ENCODE measurements at regions not wholly inside any gene's neighbourhood (a gene's known extent, or its start where the extent isn't known, plus 50 kb on each side); places are given as distances from the start of the nearest gene placed in this dataset.
A peak's percentile ranks its signal among the peaks of the same experiment; 100 is the strongest.

DNA sequence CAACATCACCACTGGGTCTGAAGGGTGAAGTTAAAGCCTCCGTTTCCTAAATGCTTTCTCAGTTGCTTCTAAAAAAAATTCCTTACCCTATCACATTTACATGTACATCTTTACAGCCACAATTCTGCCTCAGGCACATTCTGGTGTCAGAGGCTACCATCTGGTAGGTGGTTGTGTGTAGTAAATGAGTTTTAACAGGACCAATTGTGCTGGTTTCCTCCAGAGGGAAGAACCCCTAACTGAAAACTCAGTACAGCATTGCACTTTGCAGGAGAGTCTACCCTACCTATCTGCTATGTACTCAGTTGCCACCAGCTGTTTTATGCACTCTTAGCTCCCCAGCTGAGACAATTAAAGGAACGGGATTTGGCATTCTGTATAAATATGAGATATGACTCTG, 1576.5 kb downstream of the PCDH9 start:
- no peak; the same call in 2 of the 3 replicates for ATAC-seq
- TF ChIP-seq, protein P1, sequence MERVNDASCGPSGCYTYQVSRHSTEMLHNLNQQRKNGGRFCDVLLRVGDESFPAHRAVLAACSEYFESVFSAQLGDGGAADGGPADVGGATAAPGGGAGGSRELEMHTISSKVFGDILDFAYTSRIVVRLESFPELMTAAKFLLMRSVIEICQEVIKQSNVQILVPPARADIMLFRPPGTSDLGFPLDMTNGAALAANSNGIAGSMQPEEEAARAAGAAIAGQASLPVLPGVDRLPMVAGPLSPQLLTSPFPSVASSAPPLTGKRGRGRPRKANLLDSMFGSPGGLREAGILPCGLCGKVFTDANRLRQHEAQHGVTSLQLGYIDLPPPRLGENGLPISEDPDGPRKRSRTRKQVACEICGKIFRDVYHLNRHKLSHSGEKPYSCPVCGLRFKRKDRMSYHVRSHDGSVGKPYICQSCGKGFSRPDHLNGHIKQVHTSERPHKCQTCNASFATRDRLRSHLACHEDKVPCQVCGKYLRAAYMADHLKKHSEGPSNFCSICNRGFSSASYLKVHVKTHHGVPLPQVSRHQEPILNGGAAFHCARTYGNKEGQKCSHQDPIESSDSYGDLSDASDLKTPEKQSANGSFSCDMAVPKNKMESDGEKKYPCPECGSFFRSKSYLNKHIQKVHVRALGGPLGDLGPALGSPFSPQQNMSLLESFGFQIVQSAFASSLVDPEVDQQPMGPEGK (CRISPR knock-in tag; IDR thresholded peaks at IDR 0.05; ENCODE audit: borderline replicate concordance): no peak
- peak; percentile 29; the same call in 1 of the 2 replicates for TF ChIP-seq TCF4 (CRISPR knock-in tag; IDR thresholded peaks at IDR 0.05; ENCODE audit: borderline replicate concordance)

DNA sequence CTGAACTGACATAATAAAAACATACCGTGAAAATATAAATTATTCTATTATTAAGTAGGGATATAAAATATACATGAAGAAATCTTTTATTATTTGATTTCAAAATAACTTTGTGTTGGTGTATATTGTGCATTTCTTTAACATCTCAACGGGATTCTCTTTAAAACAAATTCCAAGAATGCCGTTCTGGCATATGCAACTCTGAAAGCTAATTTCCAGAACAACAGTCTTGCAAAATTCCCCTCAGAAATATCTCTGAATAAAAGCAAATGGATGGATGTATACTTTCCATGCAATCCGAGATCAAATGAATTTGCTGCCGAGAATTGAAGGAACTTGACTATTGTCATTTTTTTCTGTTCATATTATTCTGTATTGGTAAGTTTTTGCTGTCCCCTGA, 1579.8 kb downstream of the PCDH9 start:
- TF ChIP-seq CSDC2 (CRISPR knock-in tag; IDR thresholded peaks at IDR 0.05): no peak
- no peak for ATAC-seq

DNA sequence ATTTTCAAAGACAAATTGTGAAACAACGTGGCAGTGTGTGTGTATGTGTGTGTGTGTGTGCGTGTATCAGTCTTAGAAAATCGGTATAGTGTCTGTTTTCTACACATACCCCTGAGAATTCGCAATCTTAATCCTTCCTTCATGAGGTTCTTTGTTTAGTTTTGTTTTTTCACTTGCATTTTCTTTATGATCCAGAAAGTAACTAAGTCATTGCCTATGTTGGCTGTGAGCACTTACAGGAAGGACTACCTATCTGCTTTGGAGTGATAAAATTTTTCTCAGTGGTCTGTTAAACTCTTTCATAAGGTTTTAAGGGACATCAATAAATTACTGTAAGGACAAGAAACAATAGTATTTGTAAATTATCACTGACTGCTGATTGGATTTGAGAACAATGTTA, 1587.1 kb downstream of the PCDH9 start:
- TF ChIP-seq, protein P2, sequence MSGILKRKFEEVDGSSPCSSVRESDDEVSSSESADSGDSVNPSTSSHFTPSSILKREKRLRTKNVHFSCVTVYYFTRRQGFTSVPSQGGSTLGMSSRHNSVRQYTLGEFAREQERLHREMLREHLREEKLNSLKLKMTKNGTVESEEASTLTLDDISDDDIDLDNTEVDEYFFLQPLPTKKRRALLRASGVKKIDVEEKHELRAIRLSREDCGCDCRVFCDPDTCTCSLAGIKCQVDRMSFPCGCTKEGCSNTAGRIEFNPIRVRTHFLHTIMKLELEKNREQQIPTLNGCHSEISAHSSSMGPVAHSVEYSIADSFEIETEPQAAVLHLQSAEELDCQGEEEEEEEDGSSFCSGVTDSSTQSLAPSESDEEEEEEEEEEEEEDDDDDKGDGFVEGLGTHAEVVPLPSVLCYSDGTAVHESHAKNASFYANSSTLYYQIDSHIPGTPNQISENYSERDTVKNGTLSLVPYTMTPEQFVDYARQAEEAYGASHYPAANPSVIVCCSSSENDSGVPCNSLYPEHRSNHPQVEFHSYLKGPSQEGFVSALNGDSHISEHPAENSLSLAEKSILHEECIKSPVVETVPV (CRISPR knock-in tag; IDR thresholded peaks at IDR 0.05): no peak
- TF ChIP-seq ZNF70 (CRISPR knock-in tag; IDR thresholded peaks at IDR 0.05): no peak
- TF ChIP-seq ZNF8 (CRISPR knock-in tag; IDR thresholded peaks at IDR 0.05): no peak
- TF ChIP-seq BACH2 (CRISPR knock-in tag; IDR thresholded peaks at IDR 0.05; ENCODE audit: borderline replicate concordance): no peak
- TF ChIP-seq OSR1 (CRISPR knock-in tag; IDR thresholded peaks at IDR 0.05): no peak
- no peak for TF ChIP-seq ISL1 (CRISPR knock-in tag; IDR thresholded peaks at IDR 0.05)
- TF ChIP-seq, protein P3, sequence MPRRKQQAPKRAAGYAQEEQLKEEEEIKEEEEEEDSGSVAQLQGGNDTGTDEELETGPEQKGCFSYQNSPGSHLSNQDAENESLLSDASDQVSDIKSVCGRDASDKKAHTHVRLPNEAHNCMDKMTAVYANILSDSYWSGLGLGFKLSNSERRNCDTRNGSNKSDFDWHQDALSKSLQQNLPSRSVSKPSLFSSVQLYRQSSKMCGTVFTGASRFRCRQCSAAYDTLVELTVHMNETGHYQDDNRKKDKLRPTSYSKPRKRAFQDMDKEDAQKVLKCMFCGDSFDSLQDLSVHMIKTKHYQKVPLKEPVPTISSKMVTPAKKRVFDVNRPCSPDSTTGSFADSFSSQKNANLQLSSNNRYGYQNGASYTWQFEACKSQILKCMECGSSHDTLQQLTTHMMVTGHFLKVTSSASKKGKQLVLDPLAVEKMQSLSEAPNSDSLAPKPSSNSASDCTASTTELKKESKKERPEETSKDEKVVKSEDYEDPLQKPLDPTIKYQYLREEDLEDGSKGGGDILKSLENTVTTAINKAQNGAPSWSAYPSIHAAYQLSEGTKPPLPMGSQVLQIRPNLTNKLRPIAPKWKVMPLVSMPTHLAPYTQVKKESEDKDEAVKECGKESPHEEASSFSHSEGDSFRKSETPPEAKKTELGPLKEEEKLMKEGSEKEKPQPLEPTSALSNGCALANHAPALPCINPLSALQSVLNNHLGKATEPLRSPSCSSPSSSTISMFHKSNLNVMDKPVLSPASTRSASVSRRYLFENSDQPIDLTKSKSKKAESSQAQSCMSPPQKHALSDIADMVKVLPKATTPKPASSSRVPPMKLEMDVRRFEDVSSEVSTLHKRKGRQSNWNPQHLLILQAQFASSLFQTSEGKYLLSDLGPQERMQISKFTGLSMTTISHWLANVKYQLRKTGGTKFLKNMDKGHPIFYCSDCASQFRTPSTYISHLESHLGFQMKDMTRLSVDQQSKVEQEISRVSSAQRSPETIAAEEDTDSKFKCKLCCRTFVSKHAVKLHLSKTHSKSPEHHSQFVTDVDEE (CRISPR knock-in tag; IDR thresholded peaks at IDR 0.05): no peak
- TF ChIP-seq TOX (CRISPR knock-in tag; IDR thresholded peaks at IDR 0.05; ENCODE audit: borderline replicate concordance): no peak
- TF ChIP-seq, protein P1 (CRISPR knock-in tag; IDR thresholded peaks at IDR 0.05; ENCODE audit: borderline replicate concordance): no peak
- TF ChIP-seq SNAI2 (CRISPR knock-in tag; IDR thresholded peaks at IDR 0.05): no peak
- no peak for TF ChIP-seq ZFP3 (CRISPR knock-in tag; IDR thresholded peaks at IDR 0.05)
- TF ChIP-seq ZFP30 (CRISPR knock-in tag; IDR thresholded peaks at IDR 0.05): no peak
- no peak for ATAC-seq

DNA sequence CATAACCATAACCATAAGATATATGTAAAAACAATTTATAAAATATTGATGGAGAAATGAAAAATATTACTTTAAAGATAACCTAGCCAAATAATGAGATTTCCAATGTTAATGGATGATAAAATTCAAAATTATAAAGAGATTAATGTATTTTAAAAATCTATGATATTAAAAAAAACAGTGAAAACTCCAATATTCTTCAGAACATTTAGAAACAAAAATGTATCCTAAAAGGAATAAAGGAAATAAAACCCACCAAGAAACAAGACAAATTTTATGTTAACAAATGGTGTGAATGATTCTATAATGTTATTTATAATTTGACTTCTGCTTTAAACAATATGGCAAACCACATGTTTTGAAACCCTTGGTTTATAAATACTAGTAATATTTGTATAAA, 1587.8 kb downstream of the PCDH9 start:
- TF ChIP-seq ZFP3 (CRISPR knock-in tag; IDR thresholded peaks at IDR 0.05): no peak
- no peak for TF ChIP-seq PPARA (CRISPR knock-in tag; IDR thresholded peaks at IDR 0.05; ENCODE audit: borderline replicate concordance)
- no peak for TF ChIP-seq RARB (CRISPR knock-in tag; IDR thresholded peaks at IDR 0.05)
- TF ChIP-seq GLIS3 (CRISPR knock-in tag; IDR thresholded peaks at IDR 0.05): no peak
- TF ChIP-seq ZC3H10 (CRISPR knock-in tag; IDR thresholded peaks at IDR 0.05): no peak
- no peak for TF ChIP-seq ISL1 (CRISPR knock-in tag; IDR thresholded peaks at IDR 0.05)
- no peak for ATAC-seq

DNA sequence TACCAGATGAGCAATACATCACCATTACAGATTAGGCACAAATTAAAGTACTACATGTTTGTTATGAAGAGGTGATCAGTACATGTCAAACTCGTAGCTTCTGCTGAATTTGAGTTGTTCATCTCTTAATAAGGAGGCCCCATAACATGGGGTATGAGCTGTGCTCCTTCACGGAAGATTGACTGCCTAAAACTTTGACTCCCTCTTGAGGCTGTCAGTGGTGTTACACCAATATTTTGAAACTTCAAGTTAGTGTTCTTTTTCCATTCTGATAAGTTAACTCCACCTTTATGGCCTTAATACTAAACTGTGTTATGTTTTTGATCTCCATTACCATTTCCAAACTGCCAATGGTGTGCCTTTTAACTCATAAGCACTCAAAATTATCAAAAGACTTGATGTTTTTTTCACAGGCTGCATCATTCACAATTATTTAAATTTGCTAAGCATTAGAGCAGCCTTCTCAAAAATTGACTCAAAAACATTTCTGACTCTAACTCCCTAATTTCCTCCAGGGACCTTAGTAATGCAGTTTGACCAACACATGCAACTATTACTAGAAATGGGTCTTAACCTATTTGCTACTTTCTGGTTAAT, 1591.5 kb downstream of the PCDH9 start:
- peak; percentile 61 for ATAC-seq
- TF ChIP-seq, protein P4, sequence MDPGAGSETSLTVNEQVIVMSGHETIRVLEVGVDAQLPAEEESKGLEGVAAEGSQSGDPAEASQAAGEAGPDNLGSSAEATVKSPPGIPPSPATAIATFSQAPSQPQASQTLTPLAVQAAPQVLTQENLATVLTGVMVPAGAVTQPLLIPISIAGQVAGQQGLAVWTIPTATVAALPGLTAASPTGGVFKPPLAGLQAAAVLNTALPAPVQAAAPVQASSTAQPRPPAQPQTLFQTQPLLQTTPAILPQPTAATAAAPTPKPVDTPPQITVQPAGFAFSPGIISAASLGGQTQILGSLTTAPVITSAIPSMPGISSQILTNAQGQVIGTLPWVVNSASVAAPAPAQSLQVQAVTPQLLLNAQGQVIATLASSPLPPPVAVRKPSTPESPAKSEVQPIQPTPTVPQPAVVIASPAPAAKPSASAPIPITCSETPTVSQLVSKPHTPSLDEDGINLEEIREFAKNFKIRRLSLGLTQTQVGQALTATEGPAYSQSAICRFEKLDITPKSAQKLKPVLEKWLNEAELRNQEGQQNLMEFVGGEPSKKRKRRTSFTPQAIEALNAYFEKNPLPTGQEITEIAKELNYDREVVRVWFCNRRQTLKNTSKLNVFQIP (CRISPR knock-in tag; IDR thresholded peaks at IDR 0.05; ENCODE audit: borderline replicate concordance, low read depth): no peak
- TF ChIP-seq ZFP3 (CRISPR knock-in tag; IDR thresholded peaks at IDR 0.05) (no peak), TCF4 (CRISPR knock-in tag; IDR thresholded peaks at IDR 0.05; ENCODE audit: borderline replicate concordance) (no peak)
- TF ChIP-seq, protein P1 (CRISPR knock-in tag; IDR thresholded peaks at IDR 0.05; ENCODE audit: borderline replicate concordance): no peak
